Lower leg skin (tissue), 4 donors: ENCODE measurements at regions not wholly inside any gene's neighbourhood (a gene's known extent, or its start where the extent isn't known, plus 50 kb on each side); places are given as distances from the start of the nearest gene placed in this dataset.

Experiments used
- DNase-seq, 2 donors: peaks; one replicate each; pipeline ENCODE4 v3.0.0-alpha.2; 2019; ENCODE audit warnings: low spot score in 2 of 2
- H3K4me3 ChIP-seq: fragments of 200-600 bp; sonication (generic); 2 replicates; pipeline ENCODE4 v1.5.1; 2017; ENCODE audit warnings: mild to moderate bottlenecking, low read depth; ENCODE audit not compliant: poor library complexity, severe bottlenecking
- POLR2A ChIP-seq, 2 donors: fragments of 450-650 bp; IDR thresholded peaks; one replicate each; pipeline ENCODE4 v1.6.1; 2016 to 2017; ENCODE audit warnings: antibody characterized with exemption in 2 of 2, mild to moderate bottlenecking in 1 of 2, moderate library complexity in 1 of 2
- WGBS, 2 donors: methylation state at CpG; one replicate each; pipeline ENCODE4 v1.1.5; 2018; 5-methylcytosine and 5-hydroxymethylcytosine counted together
- intact Hi-C: fragments of 100-400 bp; cut with DNase I; formaldehyde crosslinking; loops from one replicate; pipeline ENCODE4 v1.15.0; 2023; ENCODE audit warnings: low total_unique reads
- TF ChIP-seq, protein P1 (sequence below), 3 donors: fragments of 450-650 bp; IDR thresholded peaks; one replicate each; pipeline ENCODE4 v1.5.1; 2016; ENCODE audit warnings: antibody characterized with exemption in 3 of 3, mild to moderate bottlenecking in 3 of 3, moderate library complexity in 2 of 3

DNA sequence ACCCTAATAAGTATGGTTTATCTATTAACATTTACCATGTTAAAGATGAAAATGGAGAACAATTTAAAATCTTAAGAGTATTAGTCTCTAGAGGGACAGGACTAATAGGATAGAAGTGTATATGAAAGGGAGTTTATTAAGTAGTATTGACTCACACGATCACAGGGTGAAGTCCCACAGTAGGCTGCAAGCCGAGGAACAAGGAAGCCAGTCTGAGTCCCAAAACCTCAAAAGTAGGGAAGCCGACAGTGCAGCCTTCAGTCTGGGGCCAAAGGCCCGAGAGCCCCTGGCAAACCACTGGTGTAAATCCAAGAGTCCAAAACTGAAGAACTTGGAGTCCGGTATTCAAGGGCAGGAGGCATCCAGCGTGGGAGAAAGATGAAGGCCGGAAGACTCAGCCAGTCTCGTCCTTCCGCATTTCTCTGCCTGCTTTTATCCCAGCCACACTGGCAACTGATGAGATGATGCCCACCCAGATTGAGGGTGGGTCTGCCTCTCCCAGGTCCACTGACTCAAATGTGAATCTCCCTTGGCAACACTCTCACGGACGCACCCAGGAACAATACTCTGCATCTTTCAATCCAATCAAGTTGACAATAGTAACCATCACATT is 140.8 kb upstream of the FAM20C start:
- no peak for TF ChIP-seq POLR2A (IDR thresholded peaks at IDR 0.05)
- TF ChIP-seq, protein P1, sequence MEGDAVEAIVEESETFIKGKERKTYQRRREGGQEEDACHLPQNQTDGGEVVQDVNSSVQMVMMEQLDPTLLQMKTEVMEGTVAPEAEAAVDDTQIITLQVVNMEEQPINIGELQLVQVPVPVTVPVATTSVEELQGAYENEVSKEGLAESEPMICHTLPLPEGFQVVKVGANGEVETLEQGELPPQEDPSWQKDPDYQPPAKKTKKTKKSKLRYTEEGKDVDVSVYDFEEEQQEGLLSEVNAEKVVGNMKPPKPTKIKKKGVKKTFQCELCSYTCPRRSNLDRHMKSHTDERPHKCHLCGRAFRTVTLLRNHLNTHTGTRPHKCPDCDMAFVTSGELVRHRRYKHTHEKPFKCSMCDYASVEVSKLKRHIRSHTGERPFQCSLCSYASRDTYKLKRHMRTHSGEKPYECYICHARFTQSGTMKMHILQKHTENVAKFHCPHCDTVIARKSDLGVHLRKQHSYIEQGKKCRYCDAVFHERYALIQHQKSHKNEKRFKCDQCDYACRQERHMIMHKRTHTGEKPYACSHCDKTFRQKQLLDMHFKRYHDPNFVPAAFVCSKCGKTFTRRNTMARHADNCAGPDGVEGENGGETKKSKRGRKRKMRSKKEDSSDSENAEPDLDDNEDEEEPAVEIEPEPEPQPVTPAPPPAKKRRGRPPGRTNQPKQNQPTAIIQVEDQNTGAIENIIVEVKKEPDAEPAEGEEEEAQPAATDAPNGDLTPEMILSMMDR (IDR thresholded peaks at IDR 0.05) = no peak
- no peak overlapping the region for H3K4me3 ChIP-seq
- intact Hi-C loops = no loop called here
- WGBS, 2 donors = 87 to 90% methylated on average over 11 of the region's 11 CpGs
- peak in 1 of 2 donors; percentile 42 for DNase-seq

DNA sequence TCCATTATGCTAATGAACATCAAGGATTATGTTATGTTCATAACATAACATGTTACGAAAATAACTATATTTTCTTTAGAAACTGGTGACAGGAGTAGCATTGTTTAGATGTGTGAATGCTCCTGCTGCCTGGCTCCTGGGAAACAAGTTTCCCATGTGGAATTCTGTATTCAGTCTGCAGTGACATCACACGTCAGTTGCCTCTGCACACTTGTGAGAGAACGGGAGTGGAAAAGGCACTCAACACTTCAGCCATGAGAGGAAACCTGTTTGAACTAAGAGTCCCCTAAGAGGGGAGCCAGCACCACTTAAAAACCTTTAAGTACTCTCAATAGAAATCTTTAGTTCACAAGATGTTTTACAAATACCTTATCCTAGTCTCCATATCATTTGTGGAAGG is 140.3 kb upstream of the FAM20C start:
- no peak for DNase-seq
- TF ChIP-seq, protein P1 (IDR thresholded peaks at IDR 0.05) = no peak
- no peak for TF ChIP-seq POLR2A (IDR thresholded peaks at IDR 0.05)
- 56 to 72% methylated on average over 3 of the region's 3 CpGs for WGBS, 2 donors
- H3K4me3 ChIP-seq = no peak overlapping the region
- intact Hi-C loops = no loop called here

GRCh38 chr7:53531-53930 is 138.8 kb upstream of the FAM20C start:
- intact Hi-C loops = no loop called here
- 69 to 96% methylated on average over 1 of the region's 1 CpG for WGBS, 2 donors
- no peak overlapping the region for H3K4me3 ChIP-seq
- DNase-seq = peak in 1 of 2 donors; percentile 40
- no peak for TF ChIP-seq POLR2A (IDR thresholded peaks at IDR 0.05)
- TF ChIP-seq, protein P1 (IDR thresholded peaks at IDR 0.05) = no peak

DNA sequence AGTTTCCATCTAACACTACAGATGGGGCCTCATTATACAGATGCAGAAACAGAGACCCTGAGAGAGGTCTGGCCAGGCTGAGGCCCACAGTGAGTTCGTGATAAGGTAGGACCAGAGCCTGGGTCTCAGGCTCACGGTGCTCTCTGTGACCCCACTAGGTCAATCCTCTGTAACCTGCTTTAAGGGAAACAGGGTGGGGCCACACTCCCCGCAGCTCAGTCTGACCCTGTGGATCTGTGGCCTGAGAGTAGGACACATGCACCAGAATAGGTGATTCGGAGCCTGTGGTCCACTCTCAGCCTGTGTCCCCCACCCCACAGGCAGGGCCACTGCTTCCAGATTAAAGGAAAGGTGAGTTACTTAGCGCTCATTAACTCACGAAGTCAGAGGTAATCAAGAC is 137.8 kb upstream of the FAM20C start:
- H3K4me3 ChIP-seq = no peak overlapping the region
- peak in 1 of 2 donors; percentile 65 for DNase-seq
- TF ChIP-seq, protein P1 (IDR thresholded peaks at IDR 0.05) = no peak
- TF ChIP-seq POLR2A (IDR thresholded peaks at IDR 0.05) = no peak
- intact Hi-C loops = no loop called here
- 82 to 96% methylated on average over 4 to 6 of the region's 6 CpGs for WGBS, 2 donors

DNA sequence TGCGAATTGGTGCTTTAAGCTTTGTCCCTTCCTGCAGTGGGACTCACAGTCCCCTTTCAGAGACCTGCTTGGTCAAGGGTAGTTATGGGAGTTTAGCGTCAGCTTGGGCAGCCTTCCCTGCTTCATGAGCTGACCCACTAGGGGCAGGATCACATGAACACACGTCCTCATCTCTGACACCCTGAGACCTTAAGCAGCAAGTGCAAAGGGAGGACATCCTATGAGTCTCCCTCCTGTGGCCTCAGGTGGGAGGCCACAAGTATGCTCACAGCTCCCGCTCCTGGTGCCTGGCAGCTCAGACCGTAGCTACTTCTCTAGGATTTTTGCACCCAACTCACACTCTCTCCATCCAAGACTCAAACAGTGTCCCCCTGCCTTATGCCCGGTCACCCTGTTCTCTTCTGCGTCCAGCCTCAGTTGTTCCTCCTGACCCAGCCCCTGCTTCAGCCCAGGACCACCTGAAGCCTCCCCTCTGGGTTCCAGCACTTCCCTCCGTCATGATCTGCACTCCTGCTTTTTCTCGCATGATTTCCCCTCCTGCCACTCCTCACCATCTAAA is 136.6 kb upstream of the FAM20C start:
- intact Hi-C loops = no loop called here
- peak in 1 of 2 donors; percentile 8 for DNase-seq
- TF ChIP-seq, protein P1 (IDR thresholded peaks at IDR 0.05) = no peak
- TF ChIP-seq POLR2A (IDR thresholded peaks at IDR 0.05) = no peak
- no peak overlapping the region for H3K4me3 ChIP-seq
- 86 to 88% methylated on average over 9 of the region's 9 CpGs for WGBS, 2 donors
